Hepatocyte (in vitro differentiated cells): ENCODE measurements at regions not wholly inside any gene's neighbourhood (a gene's known extent, or its start where the extent isn't known, plus 50 kb on each side); places are given as distances from the start of the nearest gene placed in this dataset.

Experiments used
- EZH2 ChIP-seq: fragments of 200-600 bp; sonication (generic); IDR thresholded peaks from 2 replicates; pipeline ENCODE4 v1.6.1; 2016; ENCODE audit warnings: antibody characterized with exemption, mild to moderate bottlenecking, borderline replicate concordance
- TF ChIP-seq, protein P1 (sequence below): fragments of 200-600 bp; sonication (generic); IDR thresholded peaks from 2 replicates; pipeline ENCODE4 v1.5.1; 2016; ENCODE audit warnings: antibody characterized with exemption, mild to moderate bottlenecking; ENCODE audit not compliant: poor library complexity

DNA sequence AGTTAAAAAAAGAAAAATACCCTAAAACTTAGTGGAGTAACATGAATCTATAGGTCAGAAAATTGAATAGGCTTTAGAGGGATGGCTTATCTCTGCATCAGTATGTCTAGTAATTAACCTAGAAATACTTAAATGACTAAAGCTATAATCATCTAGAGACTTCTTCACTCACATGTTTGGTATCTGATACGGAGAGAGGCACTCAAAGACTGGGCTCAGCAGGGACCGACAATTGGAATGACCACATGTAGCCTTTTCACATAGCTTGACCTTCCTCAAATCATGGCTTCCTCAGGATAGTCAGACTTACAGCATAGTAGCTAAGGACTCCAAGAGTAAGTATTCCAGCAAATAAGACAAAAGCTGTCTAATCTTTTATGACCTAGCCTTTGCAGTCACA is 105.3 kb upstream of the RORB start:
- TF ChIP-seq, protein P1, sequence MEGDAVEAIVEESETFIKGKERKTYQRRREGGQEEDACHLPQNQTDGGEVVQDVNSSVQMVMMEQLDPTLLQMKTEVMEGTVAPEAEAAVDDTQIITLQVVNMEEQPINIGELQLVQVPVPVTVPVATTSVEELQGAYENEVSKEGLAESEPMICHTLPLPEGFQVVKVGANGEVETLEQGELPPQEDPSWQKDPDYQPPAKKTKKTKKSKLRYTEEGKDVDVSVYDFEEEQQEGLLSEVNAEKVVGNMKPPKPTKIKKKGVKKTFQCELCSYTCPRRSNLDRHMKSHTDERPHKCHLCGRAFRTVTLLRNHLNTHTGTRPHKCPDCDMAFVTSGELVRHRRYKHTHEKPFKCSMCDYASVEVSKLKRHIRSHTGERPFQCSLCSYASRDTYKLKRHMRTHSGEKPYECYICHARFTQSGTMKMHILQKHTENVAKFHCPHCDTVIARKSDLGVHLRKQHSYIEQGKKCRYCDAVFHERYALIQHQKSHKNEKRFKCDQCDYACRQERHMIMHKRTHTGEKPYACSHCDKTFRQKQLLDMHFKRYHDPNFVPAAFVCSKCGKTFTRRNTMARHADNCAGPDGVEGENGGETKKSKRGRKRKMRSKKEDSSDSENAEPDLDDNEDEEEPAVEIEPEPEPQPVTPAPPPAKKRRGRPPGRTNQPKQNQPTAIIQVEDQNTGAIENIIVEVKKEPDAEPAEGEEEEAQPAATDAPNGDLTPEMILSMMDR = no peak
- no peak for TF ChIP-seq EZH2
